ENCODE measurements at regions not wholly inside any gene's neighbourhood (a gene's known extent, or its start where the extent isn't known, plus 50 kb on each side); places are given as distances from the start of the nearest gene placed in this dataset.

DNA sequence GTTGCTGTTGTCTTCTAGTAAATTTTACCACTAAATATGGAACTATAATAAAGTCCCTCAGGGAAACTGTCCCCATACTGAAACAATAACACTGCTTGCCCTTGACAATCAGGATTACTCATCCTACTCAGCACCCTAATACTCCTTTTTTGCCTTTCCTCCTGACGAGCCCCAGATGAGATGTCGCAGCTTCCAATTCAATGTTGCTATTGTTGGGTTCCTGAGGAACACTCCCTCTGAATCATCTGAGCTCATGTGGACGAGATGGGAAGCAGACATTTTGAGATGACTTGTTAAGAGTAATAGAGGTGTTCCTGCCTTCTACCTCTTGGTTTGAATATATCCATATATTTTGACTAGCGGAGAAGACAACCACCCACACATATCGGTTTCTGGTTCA is 187.8 kb upstream of the FAM98A start:
- DNase-seq (ENCODE audit: low read depth in 2 of 3, low spot score in 2 of 3), result no peak

- DNase-seq (ENCODE audit: low read depth in 2 of 3, low spot score in 2 of 3), result no peak
Observed at GRCh38 chr2:33785201-33786106, 186.4 kb upstream of the FAM98A start.

GRCh38 chr2:33784488-33784887 is 185.4 kb upstream of the FAM98A start:
- no peak for DNase-seq (ENCODE audit: low read depth in 2 of 3, low spot score in 2 of 3)

GRCh38 chr2:33782395-33783230 is 183.5 kb upstream of the FAM98A start:
- no peak for DNase-seq (ENCODE audit: low read depth in 2 of 3, low spot score in 2 of 3)

DNA sequence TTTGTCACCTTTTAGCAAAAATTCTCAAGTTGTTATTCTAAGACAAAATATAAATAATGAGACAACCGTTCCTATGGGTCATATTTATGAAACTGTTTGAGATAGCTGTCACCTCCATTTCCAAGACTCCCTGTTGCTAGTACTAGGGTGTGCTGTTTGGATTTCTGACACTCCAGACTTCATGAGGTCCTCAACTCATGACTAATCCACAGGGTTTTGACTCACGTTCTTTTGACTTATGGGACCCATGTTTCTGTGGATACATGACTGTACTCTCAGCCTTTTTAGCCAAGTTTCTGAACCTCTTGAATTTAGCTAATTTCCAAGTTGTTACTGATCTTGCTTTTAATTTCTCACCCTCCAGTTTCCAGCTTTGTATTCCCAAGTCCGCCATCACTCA is 178.7 kb upstream of the FAM98A start:
- DNase-seq (ENCODE audit: low read depth in 2 of 3, low spot score in 2 of 3), result no peak

GRCh38 chr2:33775306-33775705 is 176.2 kb upstream of the FAM98A start:
- no peak for DNase-seq (ENCODE audit: low read depth in 2 of 3, low spot score in 2 of 3)

DNA sequence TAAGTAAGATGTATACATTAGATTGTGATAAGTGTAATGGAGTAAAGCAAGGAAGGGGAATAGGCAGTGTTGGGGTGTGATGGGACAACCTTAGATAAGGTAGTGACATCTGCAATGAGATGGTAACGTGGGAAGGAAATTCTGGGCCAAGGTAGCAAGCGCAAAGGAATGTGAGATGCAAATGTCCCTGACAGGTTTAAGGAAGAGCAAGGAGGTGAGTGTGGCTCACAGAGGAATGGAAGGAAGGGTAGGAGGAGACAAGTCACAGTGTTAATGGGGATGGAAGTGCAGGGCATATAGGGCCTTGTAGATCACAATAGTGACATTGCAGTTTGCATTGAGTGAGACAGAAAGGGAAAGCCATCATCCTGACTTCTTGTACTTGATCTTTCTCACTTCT is 170.9 kb upstream of the FAM98A start:
- no peak for DNase-seq (ENCODE audit: low read depth in 2 of 3, low spot score in 2 of 3)

- DNase-seq (ENCODE audit: low read depth in 2 of 3, low spot score in 2 of 3), result no peak
Observed at GRCh38 chr2:33766175-33766574, 167.1 kb upstream of the FAM98A start.

DNA sequence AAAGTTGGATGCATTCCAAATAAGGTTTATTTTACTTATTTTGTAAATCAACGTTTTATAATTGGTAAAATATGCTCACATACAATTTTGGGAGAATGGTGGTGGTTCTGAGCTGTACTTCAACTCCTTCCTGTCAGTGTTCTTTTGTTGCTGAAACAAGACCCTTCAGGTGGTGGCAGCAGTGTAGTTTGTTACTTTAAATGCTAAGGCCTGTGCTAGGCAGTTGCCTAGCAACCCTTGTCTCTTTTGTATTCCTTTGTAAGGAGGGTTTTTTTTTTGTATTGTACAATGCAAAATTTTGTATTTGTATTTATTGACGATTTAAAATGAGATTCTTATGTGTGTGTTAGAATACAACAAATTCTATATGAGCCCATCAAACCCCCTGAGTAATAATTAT is 166.0 kb upstream of the FAM98A start:
- DNase-seq (ENCODE audit: low read depth in 2 of 3, low spot score in 2 of 3), result peak in 2 of 3 donors; percentile 6 to 29

GRCh38 chr2:33764551-33764950 is 165.5 kb upstream of the FAM98A start:
- no peak for DNase-seq (ENCODE audit: low read depth in 2 of 3, low spot score in 2 of 3)

GRCh38 chr2:33763671-33764310 is 164.7 kb upstream of the FAM98A start:
- no peak for DNase-seq (ENCODE audit: low read depth in 2 of 3, low spot score in 2 of 3)

DNA sequence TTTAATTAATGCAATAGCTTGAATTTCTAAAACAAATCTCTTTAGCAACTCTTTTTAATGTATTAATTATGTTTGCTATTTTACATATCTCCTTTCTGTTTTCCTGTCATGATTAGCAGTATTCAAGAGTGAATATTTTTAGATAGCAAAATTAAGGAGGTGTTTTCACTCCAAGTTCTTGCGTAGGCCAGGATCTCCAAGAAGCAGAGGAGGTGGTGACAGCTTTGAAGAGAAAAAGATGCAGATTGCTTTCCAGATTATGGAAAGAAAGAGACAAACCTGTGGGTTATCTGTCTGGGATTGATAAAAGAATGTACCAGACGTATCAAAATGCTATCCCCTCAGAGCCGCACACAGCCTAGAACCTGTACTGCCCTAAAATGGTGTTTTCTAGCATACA is 163.5 kb upstream of the FAM98A start:
- DNase-seq (ENCODE audit: low read depth in 2 of 3, low spot score in 2 of 3), result no peak

DNA sequence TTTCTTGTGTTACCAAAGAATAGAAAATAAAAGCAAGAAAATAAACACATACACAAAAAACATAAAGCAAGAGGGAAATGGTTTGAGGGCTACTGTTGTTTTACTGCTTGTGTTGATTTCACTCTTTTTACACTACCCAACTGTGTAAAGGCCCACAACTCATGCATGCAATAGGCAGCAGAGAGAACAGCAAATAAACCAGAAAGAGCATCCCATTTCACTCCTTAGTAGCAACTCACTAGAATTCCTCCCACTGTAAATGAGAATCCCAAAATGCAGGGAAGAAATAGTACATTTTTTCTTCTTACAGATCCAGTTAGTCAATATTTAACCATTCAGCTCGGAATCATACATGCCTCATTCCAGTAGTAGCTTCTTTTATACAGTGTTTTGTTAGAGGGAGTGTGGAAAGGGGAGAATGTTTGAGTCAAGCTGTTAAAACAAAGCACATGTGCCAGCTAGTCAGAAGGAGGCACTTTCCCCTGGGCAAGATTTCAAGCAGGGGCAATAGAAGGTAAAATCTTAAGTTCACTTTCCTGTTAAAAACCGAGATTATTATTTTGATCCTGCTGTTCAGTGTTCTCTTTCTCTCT is 147.2 kb upstream of the FAM98A start:
- DNase-seq (ENCODE audit: low read depth in 2 of 3, low spot score in 2 of 3), result no peak

DNA sequence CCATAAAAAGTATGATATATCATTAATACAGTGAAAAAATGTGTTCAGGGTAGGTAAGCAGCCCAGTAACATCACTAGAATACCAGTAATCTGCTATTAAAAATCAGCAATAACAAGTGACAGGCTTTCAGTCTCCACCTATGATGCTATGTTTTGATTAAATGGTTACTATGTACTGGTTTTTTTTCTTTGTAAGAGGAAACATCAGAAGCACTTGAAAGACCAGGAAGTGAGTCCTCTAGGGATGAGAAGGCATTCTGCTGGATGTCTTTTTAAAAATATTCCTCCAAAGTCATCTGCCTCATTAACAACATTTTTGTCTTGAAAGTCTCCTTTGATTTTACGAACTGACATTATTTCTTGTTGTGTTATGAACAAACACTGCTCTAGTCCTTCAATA is 136.0 kb upstream of the FAM98A start:
- DNase-seq (ENCODE audit: low read depth in 2 of 3, low spot score in 2 of 3), result no peak

- no peak for DNase-seq (ENCODE audit: low read depth in 2 of 3, low spot score in 2 of 3)
Observed at GRCh38 chr2:33730804-33731203, 131.7 kb upstream of the FAM98A start.

DNA sequence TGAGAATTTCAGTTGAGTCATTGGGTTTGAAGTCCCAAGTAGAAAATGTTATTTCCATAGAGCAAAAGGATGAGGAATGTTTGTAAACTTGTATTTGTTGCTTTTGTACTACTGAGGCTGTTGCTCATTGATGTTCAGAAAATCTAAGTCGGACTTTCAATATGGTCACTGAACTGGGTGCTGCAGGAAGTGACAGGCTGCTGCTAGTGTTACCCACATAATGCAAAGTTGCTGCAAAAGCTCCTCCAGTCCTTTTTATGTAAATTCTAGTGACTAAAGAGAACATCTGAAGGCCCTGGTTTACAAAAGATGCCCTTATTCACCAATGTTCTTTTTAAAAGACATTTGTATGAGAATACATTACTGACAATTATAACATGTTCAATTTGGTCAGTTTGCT is 131.1 kb upstream of the FAM98A start:
- no peak for DNase-seq (ENCODE audit: low read depth in 2 of 3, low spot score in 2 of 3)

DNA sequence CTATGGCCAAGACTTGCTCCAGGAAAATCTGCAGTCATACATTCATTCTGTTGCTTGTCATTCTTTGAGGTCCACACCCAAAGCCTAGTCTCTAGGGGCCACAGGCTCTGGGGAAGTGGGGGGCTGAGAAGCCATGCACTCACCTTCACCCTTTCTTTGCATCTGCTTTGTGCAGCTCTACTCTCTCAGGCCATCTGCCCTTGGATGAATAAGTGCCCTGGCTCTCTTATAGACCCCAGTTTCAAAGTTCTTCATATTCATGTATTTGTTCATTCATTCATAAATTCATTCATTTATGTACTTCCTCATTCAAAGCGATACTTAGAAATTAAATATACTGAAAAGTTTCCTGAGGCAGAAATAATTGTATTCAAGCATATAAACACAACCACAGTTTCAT is 130.3 kb upstream of the FAM98A start:
- no peak for DNase-seq (ENCODE audit: low read depth in 2 of 3, low spot score in 2 of 3)

DNA sequence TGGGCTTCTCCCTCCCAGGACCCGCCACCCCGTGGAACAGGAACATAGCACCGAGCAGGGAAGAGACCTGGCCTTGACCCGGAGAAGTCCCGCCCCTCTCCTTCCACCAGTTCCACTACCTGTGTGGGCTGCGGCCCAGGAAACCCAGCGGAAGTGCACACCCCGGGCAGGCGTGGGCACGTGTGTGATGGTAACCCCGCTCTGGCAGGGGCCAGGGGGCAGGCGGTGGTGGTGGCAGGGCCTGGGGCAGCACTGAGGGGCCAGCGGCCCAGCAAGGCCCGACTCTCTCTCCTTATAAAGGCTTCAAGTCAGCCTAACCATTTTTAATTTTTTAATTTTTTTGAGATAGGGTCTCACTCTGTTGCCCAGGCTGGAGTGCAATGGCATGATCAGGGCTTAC is 129.0 kb upstream of the FAM98A start:
- no peak for DNase-seq (ENCODE audit: low read depth in 2 of 3, low spot score in 2 of 3)

DNA sequence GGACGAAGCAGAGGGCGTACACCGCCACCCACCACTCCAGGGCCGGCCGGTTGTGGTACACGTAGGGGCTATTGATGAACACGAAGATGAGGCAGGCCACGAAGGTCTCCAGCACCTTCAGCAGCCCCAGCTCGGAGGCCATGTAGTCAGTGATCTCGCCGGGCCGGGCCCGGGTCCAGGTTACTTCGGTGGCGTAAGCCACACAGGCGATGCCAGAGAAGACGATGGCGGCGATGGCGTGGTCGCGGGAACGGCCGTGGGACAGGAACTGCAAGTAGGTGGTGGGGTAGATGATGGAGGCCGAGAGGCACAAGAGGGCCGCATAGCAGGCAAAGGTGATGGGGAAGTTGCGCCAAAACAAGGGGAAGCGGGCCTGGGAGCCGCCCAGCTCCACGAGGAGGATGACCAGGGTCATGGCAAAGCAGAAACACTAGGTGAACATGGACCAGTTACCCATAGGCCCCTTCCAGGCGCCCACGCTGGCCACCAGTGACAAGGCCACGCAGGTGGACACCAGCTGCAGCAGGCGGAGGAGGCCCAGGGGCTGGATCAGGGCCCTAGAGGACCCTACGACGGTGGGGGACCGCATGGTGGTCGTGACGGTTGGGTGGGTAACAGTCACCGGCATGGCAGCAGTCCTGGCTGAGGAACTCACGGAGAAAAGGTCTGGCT is 128.4 kb upstream of the FAM98A start:
- DNase-seq (ENCODE audit: low read depth in 2 of 3, low spot score in 2 of 3), result no peak

- DNase-seq (ENCODE audit: low read depth in 2 of 3, low spot score in 2 of 3), result no peak
Observed at GRCh38 chr2:33726415-33726814, 127.3 kb upstream of the FAM98A start.
